Esophagus squamous epithelium (tissue), 5 donors: ENCODE measurements at regions not wholly inside any gene's neighbourhood (a gene's known extent, or its start where the extent isn't known, plus 50 kb on each side); places are given as distances from the start of the nearest gene placed in this dataset.

Source experiments
- DNase-seq: peaks from one replicate; lab custom pipeline; 2025; lab: John Stamatoyannopoulos, UW
- H3K27ac ChIP-seq, 4 donors: fragments of 200-600 bp; sonication (generic); one replicate each; pipeline ENCODE4 v1.5.1; 2016 to 2019; ENCODE audit warnings: mild to moderate bottlenecking in 1 of 4
- H3K27me3 ChIP-seq, 4 donors: fragments of 200-600 bp; sonication (generic); 1 replicate in 3 of 4; 2 replicates in 1 of 4; pipeline versions ENCODE4 v1.5.1 to v1.6.0; 2017 to 2021; ENCODE audit warnings: antibody characterized with exemption in 1 of 4
- H3K36me3 ChIP-seq, 3 donors: fragments of 200-600 bp; sonication (generic); one replicate each; pipeline ENCODE4 v1.5.1; 2016 to 2019
- H3K4me1 ChIP-seq, 3 donors: fragments of 200-600 bp; sonication (generic); one replicate each; pipeline ENCODE4 v1.5.1; 2017 to 2019
- H3K4me3 ChIP-seq, 4 donors: fragments of 200-600 bp; sonication (generic); 1 replicate in 3 of 4; 2 replicates in 1 of 4; pipeline ENCODE4 v1.5.1; 2016 to 2019; ENCODE audit warnings: mild to moderate bottlenecking in 2 of 4, moderate library complexity in 1 of 4
- H3K9me3 ChIP-seq, 3 donors: fragments of 200-600 bp; sonication (generic); one replicate each; pipeline ENCODE4 v1.5.1; 2016 to 2019
- POLR2A ChIP-seq, 4 donors: fragments of 450-650 bp; IDR thresholded peaks; one replicate each; pipeline ENCODE4 v1.6.1; 2017; ENCODE audit warnings: antibody characterized with exemption in 4 of 4, mild to moderate bottlenecking in 4 of 4, moderate library complexity in 3 of 4
- WGBS, 2 donors: methylation state at CpG; one replicate each; pipeline ENCODE4 v1.1.5; 2018; 5-methylcytosine and 5-hydroxymethylcytosine counted together
- intact Hi-C: fragments of 100-400 bp; cut with DNase I; formaldehyde crosslinking; loops from one replicate; pipeline ENCODE4 v1.15.0; 2022
- TF ChIP-seq, protein P1 (sequence below), 6 experiments: fragments of 450-650 bp in 4 of 6; fragments of 200-600 bp in 2 of 6; sonication (generic) in 2 of 6; IDR thresholded peaks; one replicate each; pipeline ENCODE4 v1.5.1; 2016 to 2019; ENCODE audit warnings: antibody characterized with exemption in 6 of 6, mild to moderate bottlenecking in 4 of 6, moderate library complexity in 4 of 6
- donor health status: DM: yes; HTN: yes; CAD: no.

DNA sequence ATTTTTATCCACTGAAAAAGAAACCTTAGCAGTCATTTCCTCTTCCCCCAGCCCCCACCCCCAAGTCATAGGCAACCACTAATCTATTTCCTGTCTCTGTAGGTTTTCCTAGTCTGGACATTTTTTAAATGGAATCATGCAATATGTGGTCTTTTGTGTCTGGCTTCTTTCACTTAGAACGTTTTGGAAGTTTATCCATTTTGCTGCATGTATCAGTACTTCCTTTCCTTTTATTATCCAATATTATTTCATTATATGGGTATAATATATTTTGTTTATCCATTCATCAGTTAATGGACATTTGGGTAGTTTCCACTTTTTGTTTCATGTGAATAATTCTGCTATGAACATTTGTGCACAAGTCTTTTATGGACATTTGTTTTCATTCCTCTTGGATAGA, 99.3 kb upstream of the BMP5 start:
- Histone ChIP-seq H3K27ac (no peak overlapping the region), H3K36me3 (no peaks in the 10 kb centered on the region), H3K9me3 (no peaks in the 10 kb centered on the region), H3K27me3 (no peaks in the 10 kb centered on the region), H3K4me1 (no peaks in the 10 kb centered on the region), H3K4me3 (no peak overlapping the region)
- TF ChIP-seq, protein P1, sequence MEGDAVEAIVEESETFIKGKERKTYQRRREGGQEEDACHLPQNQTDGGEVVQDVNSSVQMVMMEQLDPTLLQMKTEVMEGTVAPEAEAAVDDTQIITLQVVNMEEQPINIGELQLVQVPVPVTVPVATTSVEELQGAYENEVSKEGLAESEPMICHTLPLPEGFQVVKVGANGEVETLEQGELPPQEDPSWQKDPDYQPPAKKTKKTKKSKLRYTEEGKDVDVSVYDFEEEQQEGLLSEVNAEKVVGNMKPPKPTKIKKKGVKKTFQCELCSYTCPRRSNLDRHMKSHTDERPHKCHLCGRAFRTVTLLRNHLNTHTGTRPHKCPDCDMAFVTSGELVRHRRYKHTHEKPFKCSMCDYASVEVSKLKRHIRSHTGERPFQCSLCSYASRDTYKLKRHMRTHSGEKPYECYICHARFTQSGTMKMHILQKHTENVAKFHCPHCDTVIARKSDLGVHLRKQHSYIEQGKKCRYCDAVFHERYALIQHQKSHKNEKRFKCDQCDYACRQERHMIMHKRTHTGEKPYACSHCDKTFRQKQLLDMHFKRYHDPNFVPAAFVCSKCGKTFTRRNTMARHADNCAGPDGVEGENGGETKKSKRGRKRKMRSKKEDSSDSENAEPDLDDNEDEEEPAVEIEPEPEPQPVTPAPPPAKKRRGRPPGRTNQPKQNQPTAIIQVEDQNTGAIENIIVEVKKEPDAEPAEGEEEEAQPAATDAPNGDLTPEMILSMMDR (IDR thresholded peaks at IDR 0.05), result no peak
- TF ChIP-seq POLR2A (IDR thresholded peaks at IDR 0.05), result no peak
- 21 to 27% methylated on average over 1 of the region's 1 CpG for WGBS, 2 donors
- DNase-seq, result no peak
- intact Hi-C loops, result no loop called here

DNA sequence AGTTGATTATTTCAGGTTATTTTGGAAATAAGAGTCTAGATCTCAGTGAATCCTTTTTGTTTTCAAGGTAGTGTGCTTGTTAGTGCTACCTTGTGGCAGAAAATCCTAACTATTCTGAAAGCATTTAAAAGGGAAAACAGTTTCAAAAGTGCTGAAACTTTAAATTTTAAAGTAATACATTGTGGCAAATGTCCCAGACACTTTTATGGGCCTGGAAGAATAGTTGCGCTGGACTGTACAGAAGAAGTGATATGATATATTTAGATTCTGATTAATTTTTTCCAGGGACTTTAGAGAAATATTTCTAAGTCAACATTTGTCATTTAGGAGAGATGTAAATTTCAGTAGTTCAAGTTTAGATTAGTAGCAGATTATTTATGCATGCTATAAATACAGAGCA, 96.7 kb upstream of the BMP5 start:
- H3K27ac ChIP-seq, result no peak overlapping the region

DNA sequence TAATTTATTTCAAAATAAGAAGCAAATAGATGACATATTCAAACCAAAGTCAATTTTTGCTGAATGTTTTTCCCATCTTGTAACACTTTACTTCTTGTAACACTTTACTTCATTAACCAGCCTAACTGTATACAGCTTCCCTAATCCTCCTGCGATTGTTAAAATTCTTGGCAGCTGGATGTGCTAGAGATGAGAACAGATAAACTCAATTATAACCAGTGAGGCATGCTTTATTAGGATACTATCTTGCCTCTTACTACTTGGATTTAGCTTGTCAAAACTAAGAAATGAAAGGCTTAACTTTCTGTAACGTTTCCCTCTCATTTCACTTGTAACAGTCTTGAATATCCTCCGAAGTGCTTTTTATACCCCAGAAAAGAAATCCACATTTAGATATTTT, 94.1 kb upstream of the BMP5 start:
- intact Hi-C loops, result no loop called here
- no peak overlapping the region for H3K4me3 ChIP-seq
- no peaks in the 10 kb centered on the region for H3K36me3 ChIP-seq
- no peaks in the 10 kb centered on the region for H3K27me3 ChIP-seq
- no peaks in the 10 kb centered on the region for H3K4me1 ChIP-seq
- no peak for TF ChIP-seq POLR2A (IDR thresholded peaks at IDR 0.05)
- TF ChIP-seq, protein P1 (IDR thresholded peaks at IDR 0.05), result no peak
- no peaks in the 10 kb centered on the region for H3K9me3 ChIP-seq
- H3K27ac ChIP-seq, result no peak overlapping the region
- DNase-seq, result no peak
- WGBS, 2 donors, result 24 to 29% methylated on average over 3 of the region's 3 CpGs

More for the DNA sequence above, 96.7 kb upstream of the BMP5 start:
- Histone ChIP-seq H3K4me1 (no peaks in the 10 kb centered on the region), H3K27me3 (no peaks in the 10 kb centered on the region), H3K36me3 (no peaks in the 10 kb centered on the region), H3K9me3 (no peaks in the 10 kb centered on the region), H3K4me3 (no peak overlapping the region)
- WGBS, 2 donors, result 74 to 82% methylated on average over 1 of the region's 1 CpG
- no peak for DNase-seq
- TF ChIP-seq POLR2A (IDR thresholded peaks at IDR 0.05), result no peak
- TF ChIP-seq, protein P1 (IDR thresholded peaks at IDR 0.05), result no peak
- intact Hi-C loops, result no loop called here

- Histone ChIP-seq H3K4me3 (no peak overlapping the region), H3K36me3 (no peaks in the 10 kb centered on the region), H3K27me3 (no peaks in the 10 kb centered on the region), H3K4me1 (no peaks in the 10 kb centered on the region), H3K9me3 (no peaks in the 10 kb centered on the region), H3K27ac (no peak overlapping the region)
- TF ChIP-seq POLR2A (IDR thresholded peaks at IDR 0.05), result no peak
- TF ChIP-seq, protein P1 (IDR thresholded peaks at IDR 0.05), result no peak
- intact Hi-C loops, result no loop called here
- DNase-seq, result no peak
These were observed 93.5 kb upstream of the BMP5 start for GRCh38 chr6:55968926-55969325.

DNA sequence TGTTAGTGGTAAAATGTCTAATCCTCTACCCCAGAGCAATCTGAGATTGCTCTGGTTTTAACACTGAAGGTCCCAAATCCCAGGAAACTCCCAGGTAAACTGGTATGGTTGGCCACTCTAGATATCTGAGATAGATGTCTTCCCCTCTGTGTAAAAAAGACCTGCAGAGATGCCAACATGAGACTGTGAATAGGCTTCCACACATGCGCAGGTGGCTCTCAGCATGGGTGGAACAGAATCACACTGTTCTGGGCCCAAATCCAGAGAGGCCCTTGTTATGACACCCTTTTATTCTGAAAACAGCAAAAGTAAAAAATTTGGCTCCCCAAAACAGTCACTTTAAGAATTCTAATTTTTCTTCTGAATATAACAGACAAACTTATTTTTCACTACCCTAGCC, 88.7 kb upstream of the BMP5 start:
- intact Hi-C loops, result no loop called here
- 73 to 88% methylated on average over 1 of the region's 1 CpG for WGBS, 2 donors

More for the DNA sequence above, 88.7 kb upstream of the BMP5 start:
- Histone ChIP-seq H3K36me3 (no peaks in the 10 kb centered on the region), H3K4me3 (no peak overlapping the region), H3K27ac (no peak overlapping the region), H3K9me3 (no peaks in the 10 kb centered on the region), H3K4me1 (no peaks in the 10 kb centered on the region), H3K27me3 (no peaks in the 10 kb centered on the region)
- TF ChIP-seq, protein P1 (IDR thresholded peaks at IDR 0.05), result no peak
- TF ChIP-seq POLR2A (IDR thresholded peaks at IDR 0.05), result no peak
- no peak for DNase-seq
